Neural progenitor cell (in vitro differentiated cells): ENCODE measurements at regions not wholly inside any gene's neighbourhood (a gene's known extent, or its start where the extent isn't known, plus 50 kb on each side); places are given as distances from the start of the nearest gene placed in this dataset.

ENCODE experiments used
- EZH2 ChIP-seq: fragments of 200-600 bp; sonication (generic); IDR thresholded peaks from 2 replicates; pipeline ENCODE4 v1.6.1; 2017; ENCODE audit warnings: antibody characterized with exemption, mild to moderate bottlenecking, moderate library complexity
- TF ChIP-seq, protein P1 (sequence below): fragments of 200-600 bp; sonication (generic); IDR thresholded peaks from 2 replicates; pipeline ENCODE4 v1.5.1; 2017; ENCODE audit warnings: antibody characterized with exemption, mild to moderate bottlenecking

DNA sequence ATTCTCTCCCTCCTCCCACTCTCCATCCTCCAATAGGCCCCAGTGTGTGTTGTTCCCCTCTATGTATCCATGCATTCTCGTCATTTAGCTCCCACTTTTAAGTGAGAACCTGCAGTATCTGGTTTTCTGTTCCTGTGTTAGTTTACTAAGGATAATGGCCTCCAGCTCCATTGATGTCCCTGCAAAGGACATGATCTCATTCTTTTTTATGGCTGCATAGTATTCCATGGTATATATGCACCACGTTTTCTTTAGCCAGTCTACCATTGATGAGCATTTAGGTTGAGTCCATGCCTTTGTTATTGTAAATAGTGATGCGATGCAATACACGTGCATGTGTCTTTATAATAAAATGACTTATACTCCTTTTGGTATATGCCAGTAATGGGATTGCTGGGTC lies 100.3 kb upstream of the USP9X start:
- TF ChIP-seq, protein P1, sequence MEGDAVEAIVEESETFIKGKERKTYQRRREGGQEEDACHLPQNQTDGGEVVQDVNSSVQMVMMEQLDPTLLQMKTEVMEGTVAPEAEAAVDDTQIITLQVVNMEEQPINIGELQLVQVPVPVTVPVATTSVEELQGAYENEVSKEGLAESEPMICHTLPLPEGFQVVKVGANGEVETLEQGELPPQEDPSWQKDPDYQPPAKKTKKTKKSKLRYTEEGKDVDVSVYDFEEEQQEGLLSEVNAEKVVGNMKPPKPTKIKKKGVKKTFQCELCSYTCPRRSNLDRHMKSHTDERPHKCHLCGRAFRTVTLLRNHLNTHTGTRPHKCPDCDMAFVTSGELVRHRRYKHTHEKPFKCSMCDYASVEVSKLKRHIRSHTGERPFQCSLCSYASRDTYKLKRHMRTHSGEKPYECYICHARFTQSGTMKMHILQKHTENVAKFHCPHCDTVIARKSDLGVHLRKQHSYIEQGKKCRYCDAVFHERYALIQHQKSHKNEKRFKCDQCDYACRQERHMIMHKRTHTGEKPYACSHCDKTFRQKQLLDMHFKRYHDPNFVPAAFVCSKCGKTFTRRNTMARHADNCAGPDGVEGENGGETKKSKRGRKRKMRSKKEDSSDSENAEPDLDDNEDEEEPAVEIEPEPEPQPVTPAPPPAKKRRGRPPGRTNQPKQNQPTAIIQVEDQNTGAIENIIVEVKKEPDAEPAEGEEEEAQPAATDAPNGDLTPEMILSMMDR, result no peak
- TF ChIP-seq EZH2, result no peak
